HCT116 (cell line): ENCODE measurements at regions not wholly inside any gene's neighbourhood (a gene's known extent, or its start where the extent isn't known, plus 50 kb on each side); places are given as distances from the start of the nearest gene placed in this dataset.

Source experiments
- ATAC-seq: fragments of 200-7000 bp; cut with Tn5 transposase; 2 replicates; pipeline ENCODE4 v1.9.1; 2020; ENCODE audit warnings: mild to moderate bottlenecking, moderate library complexity
- BruUV-seq: library from RNA; stranded (reverse); fragments of 400-500 nt; replicated peaks from 2 replicates; lab custom pipeline; 2021; lab: Mats Ljungman, UMichigan
- CTCF ChIA-PET: fragments of 300-600 bp; sonication (Branson Sonifier 250); formaldehyde crosslinking; loops from one replicate; lab custom pipeline; 2021; ENCODE audit warnings: antibody characterized with exemption; lab: Charles Lee
- POLR2A ChIA-PET: fragments of 300-600, 350-600 bp; sonication (Branson Sonifier 250); formaldehyde crosslinking; loops from one replicate; lab custom pipeline; 2021; ENCODE audit warnings: antibody characterized with exemption; lab: Charles Lee
- RAD21 ChIA-PET, 2 experiments: fragments of 300-600 bp; sonication (Branson Sonifier 250); formaldehyde crosslinking; loops; one replicate each; lab custom pipeline; 2023; ENCODE audit warnings: low total read pairs in 2 of 2; ENCODE audit not compliant: uncharacterized antibody in 2 of 2, unreplicated experiment in 2 of 2, low non-redundant PET in 1 of 2; lab: Charles Lee
- DNase-seq: peaks from one replicate; pipeline ENCODE4 v3.0.0-alpha.2; 2010; ENCODE audit warnings: low read depth, low spot score
- H2AFZ ChIP-seq: fragments of 200-600 bp; shearing (Covaris generic), sonication (generic); 2 replicates; pipeline ENCODE4 v1.6.1; 2017; ENCODE audit warnings: low read depth, mixed run types, mixed read lengths, antibody characterized with exemption, low read length; ENCODE audit not compliant: poor library complexity, severe bottlenecking
- H3K27ac ChIP-seq: 2 replicates; pipeline ENCODE4 v1.5.1; 2012; ENCODE audit warnings: low read depth, low read length
- H3K27me3 ChIP-seq: fragments of 200-600 bp; sonication (generic); 2 replicates; pipeline ENCODE4 v1.6.1; 2016; ENCODE audit warnings: mixed run types, low read length, mixed read lengths; ENCODE audit not compliant: insufficient read depth
- H3K36me3 ChIP-seq, 2 experiments: fragments of 200-500 bp in 1 of 2; fragments of 200-600 bp in 1 of 2; sonication (Bioruptor generic) in 1 of 2; sonication (generic) in 1 of 2; 2 replicates each; pipeline versions ENCODE4 v1.5.1 to v1.6.1; 2014 to 2016; ENCODE audit warnings: low read length in 2 of 2, inconsistent platforms in 1 of 2, mixed read lengths in 1 of 2, mixed run types in 1 of 2; ENCODE audit not compliant: insufficient read depth in 2 of 2, control insufficient read depth in 1 of 2
- H3K4me1 ChIP-seq, 2 experiments: fragments of 200-600 bp in 1 of 2; sonication (generic) in 1 of 2; 2 replicates each; pipeline versions ENCODE4 v1.5.1 to v1.6.1; 2012 to 2017; ENCODE audit warnings: low read length in 2 of 2, inconsistent platforms in 1 of 2, mild to moderate bottlenecking in 1 of 2, mixed read lengths in 1 of 2, mixed run types in 1 of 2, moderate library complexity in 1 of 2; ENCODE audit not compliant: insufficient read depth in 2 of 2, control insufficient read depth in 1 of 2
- H3K4me2 ChIP-seq: fragments of 200-600 bp; sonication (generic); 2 replicates; pipeline ENCODE4 v1.6.1; 2017; ENCODE audit warnings: mixed run types, low read length, mixed read lengths
- H3K4me3 ChIP-seq, 2 experiments: fragments of 200-600 bp in 1 of 2; sonication (generic) in 1 of 2; replicated peaks in 1 of 2; 2 replicates each; pipeline ENCODE4 v1.5.1; 2011 to 2016; ENCODE audit warnings: low read length in 2 of 2, control low read depth in 1 of 2, low read depth in 1 of 2, mild to moderate bottlenecking in 1 of 2, mixed read lengths in 1 of 2, mixed run types in 1 of 2
- H3K79me2 ChIP-seq: fragments of 200-600 bp; sonication (generic); 2 replicates; pipeline ENCODE4 v1.6.1; 2017; ENCODE audit warnings: mild to moderate bottlenecking, mixed run types, low read length, moderate library complexity, mixed read lengths; ENCODE audit not compliant: insufficient read depth
- H3K9ac ChIP-seq: fragments of 200-600 bp; sonication (generic); 2 replicates; pipeline ENCODE4 v1.6.1; 2016; ENCODE audit warnings: low read length, mixed read lengths
- H3K9me2 ChIP-seq: fragments of 200-600 bp; sonication (generic), shearing (Covaris generic); 2 replicates; pipeline ENCODE4 v1.6.1; 2017; ENCODE audit warnings: mixed run types, mild to moderate bottlenecking, moderate library complexity; ENCODE audit not compliant: insufficient read depth
- H3K9me3 ChIP-seq, 2 experiments: fragments of 200-500 bp in 1 of 2; fragments of 200-600 bp in 1 of 2; sonication (Bioruptor generic) in 1 of 2; sonication (generic) in 1 of 2; 2 replicates each; pipeline ENCODE4 v1.6.1; 2014 to 2017; ENCODE audit warnings: low read length in 2 of 2, mixed read lengths in 2 of 2, inconsistent platforms in 1 of 2, low read depth in 1 of 2, mild to moderate bottlenecking in 1 of 2, mixed run types in 1 of 2, moderate library complexity in 1 of 2; ENCODE audit not compliant: control insufficient read depth in 1 of 2, insufficient read depth in 1 of 2
- H4K20me1 ChIP-seq: fragments of 200-600 bp; sonication (generic), shearing (Covaris generic); 2 replicates; pipeline ENCODE4 v1.6.1; 2017; ENCODE audit warnings: mixed run types, mild to moderate bottlenecking, moderate library complexity; ENCODE audit not compliant: insufficient read depth
- CTCF ChIP-seq, 3 experiments: fragments of 200-600 bp in 1 of 3; sonication (generic) in 1 of 3; IDR thresholded peaks in 2 of 3; conservative IDR thresholded peaks in 1 of 3; 2 replicates each; pipeline ENCODE4 v1.5.1; 2012 to 2017; ENCODE audit warnings: low read depth in 2 of 3, low read length in 2 of 3, antibody characterized with exemption in 1 of 3, borderline replicate concordance in 1 of 3, control low read depth in 1 of 3, mild to moderate bottlenecking in 1 of 3, mixed read lengths in 1 of 3, mixed run types in 1 of 3, moderate library complexity in 1 of 3; ENCODE audit not compliant: insufficient read depth in 1 of 3
- EZH2phosphoT487 ChIP-seq: fragments of 200-600 bp; IDR thresholded peaks from 2 replicates; pipeline ENCODE4 v1.6.1; 2018; ENCODE audit warnings: antibody characterized with exemption, borderline replicate concordance
- JUND ChIP-seq: IDR thresholded peaks from 2 replicates; pipeline ENCODE4 v1.6.1; 2012
- RAD21 ChIP-seq: IDR thresholded peaks from 2 replicates; pipeline ENCODE4 v1.6.1; 2012; ENCODE audit warnings: low read depth, mild to moderate bottlenecking
- intact Hi-C: fragments of 100-400 bp; cut with micrococcal nuclease; formaldehyde crosslinking; loops from 2 replicates; pipeline ENCODE4 v1.10.0; 2022

GRCh38 chr6:133184798-133185372 is 56.3 kb upstream of the EYA4 start:
- TF ChIP-seq RAD21: peak; percentile 58
- no peak for TF ChIP-seq JUND
- TF ChIP-seq CTCF (IDR thresholded peaks at IDR 0.05 in 2 of 3, conservative IDR thresholded peaks at IDR 0.05 in 1 of 3; ENCODE audit: borderline replicate concordance in 1 of 3, insufficient read depth in 1 of 3, low read depth in 2 of 3, low read length in 2 of 3): peak; percentile 38 to 69 (median 50); a peak in 5 of 6 replicates
- ChIA-PET POLR2A (no interaction called here), RAD21 (interaction anchor here (0.7 kb wide), 2 partner anchors 266 to 667 kb away, joined by 3 read pairs; no protein-coding TSS in a partner anchor), CTCF (interaction anchor here (1.0 to 1.8 kb wide), 10 partner anchors 10 to 732 kb away, joined by 3 to 6 read pairs (median 4); no protein-coding TSS in a partner anchor)
- no peak overlapping the region for H3K27ac ChIP-seq
- intact Hi-C loops: loop anchor here (2.0 to 10.0 kb wide), 6 partner anchors 223 to 910 kb away; no protein-coding TSS in a partner anchor
- H4K20me1 ChIP-seq: no peaks in the 10 kb centered on the region
- H3K9ac ChIP-seq: no peak overlapping the region
- peak overlapping the region; percentile 75 for H2AFZ ChIP-seq
- H3K79me2 ChIP-seq: no peaks in the 10 kb centered on the region
- H3K4me2 ChIP-seq: no peak overlapping the region
- peaks cover 21% of the 10 kb centered on the region for H3K27me3 ChIP-seq
- peak; percentile 57; the same call in 1 of the 2 replicates for ATAC-seq
- no peaks in the 10 kb centered on the region for H3K9me2 ChIP-seq
- no peaks in the 10 kb centered on the region for H3K4me1 ChIP-seq
- H3K9me3 ChIP-seq: no peaks in the 10 kb centered on the region
- no peaks in the 10 kb centered on the region for H3K36me3 ChIP-seq
- no peak overlapping the region for H3K4me3 ChIP-seq
- DNase-seq: no peak
- no TSS peak for BruUV-seq

- Histone ChIP-seq H3K4me1 (no peaks in the 10 kb centered on the region), H3K9ac (no peak overlapping the region), H3K4me3 (no peak overlapping the region), H3K79me2 (no peaks in the 10 kb centered on the region), H3K27me3 (peaks cover 24% of the 10 kb centered on the region), H3K27ac (no peak overlapping the region), H3K4me2 (no peak overlapping the region), H4K20me1 (no peaks in the 10 kb centered on the region), H2AFZ (peak overlapping the region; percentile 75), H3K36me3 (no peaks in the 10 kb centered on the region), H3K9me3 (no peaks in the 10 kb centered on the region), H3K9me2 (no peaks in the 10 kb centered on the region)
- ChIA-PET CTCF (interaction anchor here (1.0 to 1.8 kb wide), 6 partner anchors 151 to 731 kb away, joined by 3 to 6 read pairs (median 4); no protein-coding TSS in a partner anchor), RAD21 (interaction anchor here in 1 of 2 experiments (0.6 kb wide), 1 partner anchor 315 kb away, joined by 3 read pairs; no protein-coding TSS in a partner anchor), POLR2A (interaction anchor here (0.7 kb wide), 1 partner anchor 323 kb away, joined by 4 read pairs; no protein-coding TSS in a partner anchor)
- TF ChIP-seq EZH2phosphoT487: no peak
- intact Hi-C loops: loop anchor here (2.0 to 10.0 kb wide), 6 partner anchors 223 to 909 kb away; no protein-coding TSS in a partner anchor
- DNase-seq (no peak), ATAC-seq (no peak)
- BruUV-seq: no TSS peak
Measured at GRCh38 chr6:133185731-133186130, 55.4 kb upstream of the EYA4 start.
